Ascending aorta (tissue), 2 donors: ENCODE measurements at regions not wholly inside any gene's neighbourhood (a gene's known extent, or its start where the extent isn't known, plus 50 kb on each side); places are given as distances from the start of the nearest gene placed in this dataset.

Source experiments
- DNase-seq, 2 donors: peaks; one replicate each; pipeline ENCODE4 v3.0.0-alpha.2; 2019; ENCODE audit warnings: low spot score in 2 of 2
- H3K27ac ChIP-seq, 2 donors: fragments of 200-600 bp; sonication (generic); one replicate each; pipeline ENCODE4 v1.5.1; 2016 to 2017; ENCODE audit warnings: mild to moderate bottlenecking in 1 of 2
- H3K27me3 ChIP-seq: fragments of 200-600 bp; sonication (generic); one replicate; pipeline ENCODE4 v1.5.1; 2017
- H3K36me3 ChIP-seq, 2 donors: fragments of 200-600 bp; sonication (generic); one replicate each; pipeline ENCODE4 v1.5.1; 2016
- H3K4me1 ChIP-seq, 2 donors: fragments of 200-600 bp; sonication (generic); one replicate each; pipeline ENCODE4 v1.5.1; 2016 to 2017; ENCODE audit warnings: mild to moderate bottlenecking in 1 of 2
- H3K4me3 ChIP-seq, 2 donors: fragments of 200-600 bp; sonication (generic); one replicate each; pipeline ENCODE4 v1.5.1; 2016 to 2017; ENCODE audit warnings: mild to moderate bottlenecking in 1 of 2
- H3K9me3 ChIP-seq, 2 donors: fragments of 200-600 bp; sonication (generic); one replicate each; pipeline ENCODE4 v1.5.1; 2016
- intact Hi-C: fragments of 100-400 bp; cut with DNase I; formaldehyde crosslinking; loops from one replicate; pipeline ENCODE4 v1.15.1; 2023
- TF ChIP-seq, protein P1 (sequence below), 3 experiments: fragments of 200-600 bp in 2 of 3; fragments of 450-650 bp in 1 of 3; sonication (generic) in 2 of 3; IDR thresholded peaks; one replicate each; pipeline ENCODE4 v1.5.1; 2016 to 2019; ENCODE audit warnings: antibody characterized with exemption in 3 of 3, mild to moderate bottlenecking in 1 of 3, moderate library complexity in 1 of 3

DNA sequence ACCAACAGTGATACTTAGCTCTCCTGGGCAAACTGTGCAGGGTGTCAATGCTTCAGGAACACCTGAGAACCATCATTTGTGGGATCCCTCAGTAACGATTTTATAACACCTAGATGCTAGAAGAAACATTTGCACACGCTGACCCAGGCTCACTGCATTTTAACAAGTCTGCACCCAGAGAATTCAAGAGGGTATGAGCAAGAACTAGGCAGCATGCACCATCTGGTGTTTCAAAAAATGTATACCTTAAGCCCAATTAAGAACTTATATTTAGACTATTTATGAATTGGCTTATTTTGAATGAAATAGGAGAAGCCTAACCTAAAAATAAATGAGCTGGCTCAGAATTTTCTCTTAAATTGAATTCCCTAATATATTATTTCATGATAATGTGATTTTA lies 400.5 kb downstream of the GPATCH2 start:
- H3K36me3 ChIP-seq = no peaks in the 10 kb centered on the region

DNA sequence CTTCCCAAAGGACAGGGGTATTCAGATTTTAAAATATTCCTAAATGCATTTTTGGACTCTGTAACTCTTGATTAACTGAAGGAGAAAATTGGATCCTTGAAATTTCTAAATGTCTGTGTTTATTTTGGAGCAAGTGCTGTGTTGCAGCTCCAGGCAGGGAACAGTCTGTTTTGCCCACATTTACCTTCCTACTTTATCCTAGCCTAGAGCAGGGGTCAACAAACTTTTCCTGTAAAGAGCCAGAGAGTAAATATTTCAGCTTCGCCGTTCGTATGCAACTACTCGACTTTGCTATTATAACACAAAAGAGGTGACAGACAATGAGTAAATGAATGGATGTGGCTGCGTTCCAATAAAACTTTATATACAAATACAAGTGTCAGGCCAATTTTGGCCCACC lies 402.2 kb downstream of the GPATCH2 start:
- intact Hi-C loops = no loop called here
- no peak overlapping the region for H3K27ac ChIP-seq
- H3K4me3 ChIP-seq = no peak overlapping the region
- TF ChIP-seq, protein P1, sequence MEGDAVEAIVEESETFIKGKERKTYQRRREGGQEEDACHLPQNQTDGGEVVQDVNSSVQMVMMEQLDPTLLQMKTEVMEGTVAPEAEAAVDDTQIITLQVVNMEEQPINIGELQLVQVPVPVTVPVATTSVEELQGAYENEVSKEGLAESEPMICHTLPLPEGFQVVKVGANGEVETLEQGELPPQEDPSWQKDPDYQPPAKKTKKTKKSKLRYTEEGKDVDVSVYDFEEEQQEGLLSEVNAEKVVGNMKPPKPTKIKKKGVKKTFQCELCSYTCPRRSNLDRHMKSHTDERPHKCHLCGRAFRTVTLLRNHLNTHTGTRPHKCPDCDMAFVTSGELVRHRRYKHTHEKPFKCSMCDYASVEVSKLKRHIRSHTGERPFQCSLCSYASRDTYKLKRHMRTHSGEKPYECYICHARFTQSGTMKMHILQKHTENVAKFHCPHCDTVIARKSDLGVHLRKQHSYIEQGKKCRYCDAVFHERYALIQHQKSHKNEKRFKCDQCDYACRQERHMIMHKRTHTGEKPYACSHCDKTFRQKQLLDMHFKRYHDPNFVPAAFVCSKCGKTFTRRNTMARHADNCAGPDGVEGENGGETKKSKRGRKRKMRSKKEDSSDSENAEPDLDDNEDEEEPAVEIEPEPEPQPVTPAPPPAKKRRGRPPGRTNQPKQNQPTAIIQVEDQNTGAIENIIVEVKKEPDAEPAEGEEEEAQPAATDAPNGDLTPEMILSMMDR (IDR thresholded peaks at IDR 0.05) = no peak
- H3K4me1 ChIP-seq = no peaks in the 10 kb centered on the region
- H3K9me3 ChIP-seq = no peaks in the 10 kb centered on the region
- H3K27me3 ChIP-seq = no peaks in the 10 kb centered on the region
- DNase-seq = no peak
- no peaks in the 10 kb centered on the region for H3K36me3 ChIP-seq

More for the DNA sequence above, 400.5 kb downstream of the GPATCH2 start:
- no peak for DNase-seq
- no peak overlapping the region for H3K27ac ChIP-seq
- TF ChIP-seq, protein P1 (IDR thresholded peaks at IDR 0.05) = no peak
- H3K4me3 ChIP-seq = no peak overlapping the region
- H3K9me3 ChIP-seq = no peaks in the 10 kb centered on the region
- no peaks in the 10 kb centered on the region for H3K27me3 ChIP-seq
- H3K4me1 ChIP-seq = no peaks in the 10 kb centered on the region
- intact Hi-C loops = no loop called here

DNA sequence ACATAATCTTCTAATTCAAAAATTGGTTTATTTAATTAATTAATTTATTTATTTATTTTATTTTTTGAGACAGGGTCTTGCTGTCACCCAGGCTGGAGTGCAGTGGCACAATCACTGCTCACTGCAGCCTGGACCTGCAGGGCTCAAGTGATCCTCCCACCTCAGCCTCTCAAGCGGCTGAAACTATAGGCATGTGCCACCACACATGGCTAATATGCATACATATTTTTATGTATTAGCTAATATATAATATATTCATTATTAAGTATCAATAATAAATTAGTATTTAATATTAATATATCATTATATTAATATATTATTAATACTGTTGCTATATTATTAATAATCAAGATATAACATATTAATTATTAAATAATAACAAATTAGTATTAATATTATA lies 406.7 kb downstream of the GPATCH2 start:
- Histone ChIP-seq H3K27ac (no peak overlapping the region), H3K4me3 (no peak overlapping the region), H3K36me3 (no peaks in the 10 kb centered on the region), H3K4me1 (no peaks in the 10 kb centered on the region), H3K27me3 (no peaks in the 10 kb centered on the region), H3K9me3 (no peaks in the 10 kb centered on the region)
- intact Hi-C loops = no loop called here
- TF ChIP-seq, protein P1 (IDR thresholded peaks at IDR 0.05) = no peak
- DNase-seq = no peak

DNA sequence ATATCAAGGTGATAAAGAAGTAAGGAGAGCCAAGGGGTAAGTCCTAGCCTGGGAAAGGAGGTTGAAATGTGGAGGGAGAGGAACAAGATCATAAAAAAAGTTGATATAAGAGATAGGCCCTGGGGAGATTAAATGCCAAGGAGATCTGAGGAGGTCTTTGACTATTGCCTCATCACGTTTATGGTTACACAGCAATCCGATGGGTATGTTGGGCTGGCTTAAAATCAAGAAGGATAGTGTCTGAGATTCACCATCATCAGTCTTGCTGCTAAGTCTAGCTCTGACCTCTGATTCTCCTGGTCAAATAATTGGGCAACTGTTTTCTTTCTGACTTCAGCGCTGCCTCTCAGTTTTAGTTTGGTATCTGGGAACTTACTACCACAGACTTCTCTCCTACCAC lies 416.3 kb downstream of the GPATCH2 start:
- no peaks in the 10 kb centered on the region for H3K9me3 ChIP-seq
- intact Hi-C loops = no loop called here
- H3K27ac ChIP-seq = no peak overlapping the region
- no peaks in the 10 kb centered on the region for H3K36me3 ChIP-seq
- TF ChIP-seq, protein P1 (IDR thresholded peaks at IDR 0.05) = no peak
- H3K4me3 ChIP-seq = no peak overlapping the region
- H3K27me3 ChIP-seq = no peaks in the 10 kb centered on the region
- DNase-seq = no peak
- no peaks in the 10 kb centered on the region for H3K4me1 ChIP-seq

DNA sequence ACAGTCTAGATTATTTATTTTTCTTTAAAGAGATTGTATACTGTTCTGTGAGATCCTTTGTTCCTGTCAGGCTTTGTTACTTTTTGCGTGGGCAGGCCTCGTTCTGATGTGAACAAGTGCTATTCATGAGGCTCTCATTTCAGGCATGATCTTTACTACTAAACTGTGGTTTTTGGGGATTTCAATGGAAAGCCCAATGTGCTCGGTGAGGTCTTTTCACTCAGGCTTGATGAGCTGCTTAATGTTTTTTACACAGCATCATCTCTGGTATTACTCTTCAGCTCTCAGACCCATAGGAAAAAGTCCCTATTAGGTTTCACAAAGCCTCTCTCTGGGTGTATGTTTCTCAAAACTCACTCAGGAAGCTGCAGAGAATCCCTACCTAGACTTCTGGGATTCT lies 419.4 kb downstream of the GPATCH2 start:
- intact Hi-C loops = no loop called here
- Histone ChIP-seq H3K36me3 (no peaks in the 10 kb centered on the region), H3K27ac (no peak overlapping the region)

More for the DNA sequence above, 419.4 kb downstream of the GPATCH2 start:
- Histone ChIP-seq H3K27me3 (no peaks in the 10 kb centered on the region), H3K9me3 (no peaks in the 10 kb centered on the region), H3K4me3 (no peak overlapping the region), H3K4me1 (no peaks in the 10 kb centered on the region)
- TF ChIP-seq, protein P1 (IDR thresholded peaks at IDR 0.05) = no peak
- no peak for DNase-seq
